ENCODE measurements at regions not wholly inside any gene's neighbourhood (a gene's known extent, or its start where the extent isn't known, plus 50 kb on each side); places are given as distances from the start of the nearest gene placed in this dataset.

- intact Hi-C loops (cut with micrococcal nuclease; ENCODE audit: unreplicated experiment), result loop anchor here (10.0 kb wide), 1 partner anchor 550 kb away; no protein-coding TSS in a partner anchor
- FAIRE-seq (no peak), ATAC-seq (no peak)
Measured at GRCh38 chr2:207354462-207354861, 175.3 kb upstream of the CREB1 start.

More at GRCh38 chr2:207354462-207354861, 175.3 kb upstream of the CREB1 start:
- Histone ChIP-seq H3K9me3 (replicated peaks; ENCODE audit: control insufficient read depth, insufficient read depth, low read length) (no peaks in the 10 kb centered on the region), H3K79me2 (ENCODE audit: control insufficient read depth, insufficient read depth, low read length) (no peaks in the 10 kb centered on the region), H3K27me3 (replicated peaks in 1 of 2; ENCODE audit: control insufficient read depth in 2 of 2, insufficient read depth in 2 of 2, low read length in 1 of 2) (no peaks in the 10 kb centered on the region), H3K27ac (ENCODE audit: control insufficient read depth, insufficient read depth) (no peak overlapping the region), H3K36me3 (ENCODE audit: control insufficient read depth in 2 of 2, insufficient read depth in 2 of 2, low read length in 1 of 2) (no peaks in the 10 kb centered on the region), H3K4me2 (ENCODE audit: control insufficient read depth, insufficient read depth) (no peak overlapping the region), H3K4me3 (no peak overlapping the region), H2AFZ (ENCODE audit: control insufficient read depth, low read depth, low read length) (no peak overlapping the region), H3K9ac (ENCODE audit: control insufficient read depth, insufficient read depth, low read length) (no peak overlapping the region), H3K4me1 (ENCODE audit: control insufficient read depth, insufficient read depth, low read length) (peaks cover 7% of the 10 kb centered on the region; the same call in 1 of the 2 replicates), H4K20me1 (ENCODE audit: control insufficient read depth, insufficient read depth) (no peaks in the 10 kb centered on the region)
- ChIA-PET POLR2A (interaction anchor here (0.5 to 0.8 kb wide), 2 partner anchors 70 to 340 kb away, joined by 3 read pairs; no protein-coding TSS in a partner anchor), CTCF (interaction anchor here (0.7 kb wide), 2 partner anchors 113 to 114 kb away, joined by 3 read pairs; no protein-coding TSS in a partner anchor), SMC1A (ENCODE audit: uncharacterized antibody, unreplicated experiment) (interaction anchor here (1.0 to 3.3 kb wide), 6 partner anchors 11 to 658 kb away, joined by 3 to 22 read pairs (median 7); no protein-coding TSS in a partner anchor), RAD21 (ENCODE audit: unreplicated experiment) (interaction anchor here (1.1 to 2.2 kb wide), 4 partner anchors 10 to 190 kb away, joined by 3 to 5 read pairs (median 4); no protein-coding TSS in a partner anchor)
- 0% methylated on average over 1 of the region's 1 CpG for WGBS (ENCODE audit: insufficient coverage, insufficient replicate concordance, low lambda C conversion rate, missing lambda C conversion rate)
- in situ Hi-C loops (cut with MboI), result no loop called here
- TF ChIP-seq, protein P1, sequence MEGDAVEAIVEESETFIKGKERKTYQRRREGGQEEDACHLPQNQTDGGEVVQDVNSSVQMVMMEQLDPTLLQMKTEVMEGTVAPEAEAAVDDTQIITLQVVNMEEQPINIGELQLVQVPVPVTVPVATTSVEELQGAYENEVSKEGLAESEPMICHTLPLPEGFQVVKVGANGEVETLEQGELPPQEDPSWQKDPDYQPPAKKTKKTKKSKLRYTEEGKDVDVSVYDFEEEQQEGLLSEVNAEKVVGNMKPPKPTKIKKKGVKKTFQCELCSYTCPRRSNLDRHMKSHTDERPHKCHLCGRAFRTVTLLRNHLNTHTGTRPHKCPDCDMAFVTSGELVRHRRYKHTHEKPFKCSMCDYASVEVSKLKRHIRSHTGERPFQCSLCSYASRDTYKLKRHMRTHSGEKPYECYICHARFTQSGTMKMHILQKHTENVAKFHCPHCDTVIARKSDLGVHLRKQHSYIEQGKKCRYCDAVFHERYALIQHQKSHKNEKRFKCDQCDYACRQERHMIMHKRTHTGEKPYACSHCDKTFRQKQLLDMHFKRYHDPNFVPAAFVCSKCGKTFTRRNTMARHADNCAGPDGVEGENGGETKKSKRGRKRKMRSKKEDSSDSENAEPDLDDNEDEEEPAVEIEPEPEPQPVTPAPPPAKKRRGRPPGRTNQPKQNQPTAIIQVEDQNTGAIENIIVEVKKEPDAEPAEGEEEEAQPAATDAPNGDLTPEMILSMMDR (IDR thresholded peaks at IDR 0.05 in 2 of 3, conservative IDR thresholded peaks at IDR 0.05 in 1 of 3; ENCODE audit: control insufficient read depth in 2 of 3, extremely low read depth in 1 of 3, insufficient read depth in 1 of 3, low read depth in 3 of 3, low read length in 3 of 3), result no peak
- no peak for TF ChIP-seq CHD1 (IDR thresholded peaks at IDR 0.05; ENCODE audit: low read depth, low read length)
- no peak for TF ChIP-seq ASH2L (IDR thresholded peaks at IDR 0.05; ENCODE audit: borderline replicate concordance, low read depth)
- no peak for TF ChIP-seq ZNF207 (IDR thresholded peaks at IDR 0.05; ENCODE audit: borderline replicate concordance)
- no peak for TF ChIP-seq SIN3A (IDR thresholded peaks at IDR 0.05; ENCODE audit: low read depth, low read length)
- 0 out of 2 replicates have a peak, but pooled peaks have one; percentile 22 for TF ChIP-seq SPI1 (IDR thresholded peaks at IDR 0.05; ENCODE audit: borderline replicate concordance, insufficient read depth, low read depth, low read length)
- TF ChIP-seq CREB1 (IDR thresholded peaks at IDR 0.05; ENCODE audit: low read depth), result no peak
- TF ChIP-seq HDGF (IDR thresholded peaks at IDR 0.05), result no peak
- DNase-seq (ENCODE audit: low read depth, low spot score), result no peak
- no TSS peak for BruUV-seq (replicated peaks)

All from GM12878 (cell line).